GM12878 (cell line): ENCODE measurements at regions not wholly inside any gene's neighbourhood (a gene's known extent, or its start where the extent isn't known, plus 50 kb on each side); places are given as distances from the start of the nearest gene placed in this dataset.

Experiments used
- CHD2 ChIP-seq: IDR thresholded peaks from 2 replicates; pipeline ENCODE4 v1.6.1; 2011; ENCODE audit warnings: low read depth, low read length, improper control_type of control experiment, borderline replicate concordance
- MEF2A ChIP-seq: IDR thresholded peaks from 2 replicates; pipeline ENCODE4 v1.6.1; 2011; ENCODE audit warnings: low read depth, mild to moderate bottlenecking, low read length, moderate library complexity; ENCODE audit not compliant: insufficient read depth
- SIN3A ChIP-seq: IDR thresholded peaks from 2 replicates; pipeline ENCODE4 v1.6.1; 2012; ENCODE audit warnings: low read depth, low read length, improper control_type of control experiment
- YY1 ChIP-seq: IDR thresholded peaks from 2 replicates; pipeline ENCODE4 v1.6.1; 2011; ENCODE audit warnings: low read depth, mild to moderate bottlenecking, low read length

DNA sequence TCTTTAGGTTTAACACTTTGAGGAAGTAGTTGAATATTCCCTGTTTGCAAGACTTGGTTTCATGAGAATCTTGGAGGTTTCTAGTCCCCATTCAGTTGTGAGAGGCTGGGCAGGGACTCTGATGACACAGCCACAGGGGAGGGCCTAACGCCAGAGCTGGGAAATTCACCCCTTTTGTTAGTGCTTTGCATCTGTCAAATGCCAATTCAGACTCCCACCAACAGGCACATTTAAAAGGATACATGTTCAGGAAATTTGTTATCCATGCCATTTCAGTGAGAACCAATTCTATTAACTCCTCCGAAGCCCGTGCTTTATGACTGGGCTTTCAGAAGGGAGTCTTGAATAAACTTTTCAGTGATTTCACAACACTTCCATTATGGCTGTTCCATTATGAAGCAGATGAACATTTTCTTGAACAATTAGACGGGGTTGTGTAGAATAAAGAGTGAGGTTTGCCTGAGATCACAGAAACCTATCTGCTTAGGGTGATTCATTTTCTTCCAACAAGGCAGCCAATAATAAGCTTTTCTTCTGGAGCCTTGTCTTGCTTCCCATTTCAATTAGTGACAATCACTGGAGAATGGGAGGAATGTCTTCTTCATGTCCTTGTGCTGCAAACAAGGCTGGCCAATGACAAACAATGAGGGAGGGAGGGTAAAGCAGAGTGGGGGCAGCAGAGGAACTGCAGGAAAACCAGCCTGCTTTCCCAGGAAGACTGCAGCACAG, 90.6 kb downstream of the SOX14 start:
- TF ChIP-seq YY1 = no peak
- no peak for TF ChIP-seq MEF2A
- no peak for TF ChIP-seq SIN3A
- TF ChIP-seq CHD2 = no peak
